Upper lobe of right lung (tissue), 1 donor: ENCODE measurements at regions not wholly inside any gene's neighbourhood (a gene's known extent, or its start where the extent isn't known, plus 50 kb on each side); places are given as distances from the start of the nearest gene placed in this dataset.

ENCODE experiments used
- ATAC-seq: fragments of 200-7000 bp; cut with Tn5 transposase; one replicate; pipeline ENCODE4 v1.9.1; 2020; ENCODE audit warnings: mild to moderate bottlenecking, moderate library complexity
- DNase-seq: peaks from one replicate; pipeline ENCODE4 v3.0.0-alpha.2; 2020
- H3K27ac ChIP-seq: fragments of 200-600 bp; one replicate; pipeline ENCODE4 v1.8.0; 2022
- H3K27me3 ChIP-seq: fragments of 200-600 bp; one replicate; pipeline ENCODE4 v1.8.0; 2022; ENCODE audit warnings: mild to moderate bottlenecking
- H3K36me3 ChIP-seq: fragments of 200-600 bp; one replicate; pipeline ENCODE4 v1.8.0; 2022
- H3K4me1 ChIP-seq: fragments of 200-600 bp; one replicate; pipeline ENCODE4 v1.8.0; 2022
- H3K4me3 ChIP-seq: fragments of 200-600 bp; one replicate; pipeline ENCODE4 v1.8.0; 2022; ENCODE audit warnings: mild to moderate bottlenecking
- H3K9me3 ChIP-seq: fragments of 200-600 bp; one replicate; pipeline ENCODE4 v1.8.0; 2022
- intact Hi-C: fragments of 100-400 bp; cut with DNase I; formaldehyde crosslinking; loops from one replicate; pipeline ENCODE4 v1.11.0; 2022
- TF ChIP-seq, protein P1 (sequence below): fragments of 200-600 bp; IDR thresholded peaks from one replicate; pipeline ENCODE4 v1.8.0; 2022; ENCODE audit warnings: antibody characterized with exemption
- donor health status: DM: no; HTN: yes; CAD: no; lungs with severe emphysema.

DNA sequence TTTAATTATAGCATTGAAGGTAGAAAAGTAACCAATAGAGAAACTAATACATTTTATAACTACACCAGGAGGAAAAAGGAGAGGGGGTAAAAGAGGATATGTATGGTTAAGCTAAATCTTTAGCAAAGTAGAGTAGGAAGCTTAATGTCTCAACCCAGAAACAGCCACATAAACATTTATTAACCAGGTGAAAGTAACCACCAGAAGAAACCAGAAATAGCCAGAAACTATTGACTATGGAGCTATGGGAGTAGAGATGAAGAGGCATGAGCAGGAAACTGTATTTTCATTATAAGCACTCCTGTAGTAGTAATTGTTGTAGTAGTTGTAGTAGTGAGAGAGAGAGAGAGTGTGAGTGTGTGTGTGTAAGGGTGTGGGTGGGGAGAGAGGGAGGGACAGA is 617.5 kb upstream of the CHAC2 start:
- DNase-seq (no peak), ATAC-seq (no peak)
- intact Hi-C loops: no loop called here
- Histone ChIP-seq H3K36me3 (no peaks in the 10 kb centered on the region), H3K4me3 (no peak overlapping the region), H3K9me3 (no peaks in the 10 kb centered on the region), H3K4me1 (no peaks in the 10 kb centered on the region), H3K27ac (no peak overlapping the region), H3K27me3 (no peaks in the 10 kb centered on the region)
- TF ChIP-seq, protein P1, sequence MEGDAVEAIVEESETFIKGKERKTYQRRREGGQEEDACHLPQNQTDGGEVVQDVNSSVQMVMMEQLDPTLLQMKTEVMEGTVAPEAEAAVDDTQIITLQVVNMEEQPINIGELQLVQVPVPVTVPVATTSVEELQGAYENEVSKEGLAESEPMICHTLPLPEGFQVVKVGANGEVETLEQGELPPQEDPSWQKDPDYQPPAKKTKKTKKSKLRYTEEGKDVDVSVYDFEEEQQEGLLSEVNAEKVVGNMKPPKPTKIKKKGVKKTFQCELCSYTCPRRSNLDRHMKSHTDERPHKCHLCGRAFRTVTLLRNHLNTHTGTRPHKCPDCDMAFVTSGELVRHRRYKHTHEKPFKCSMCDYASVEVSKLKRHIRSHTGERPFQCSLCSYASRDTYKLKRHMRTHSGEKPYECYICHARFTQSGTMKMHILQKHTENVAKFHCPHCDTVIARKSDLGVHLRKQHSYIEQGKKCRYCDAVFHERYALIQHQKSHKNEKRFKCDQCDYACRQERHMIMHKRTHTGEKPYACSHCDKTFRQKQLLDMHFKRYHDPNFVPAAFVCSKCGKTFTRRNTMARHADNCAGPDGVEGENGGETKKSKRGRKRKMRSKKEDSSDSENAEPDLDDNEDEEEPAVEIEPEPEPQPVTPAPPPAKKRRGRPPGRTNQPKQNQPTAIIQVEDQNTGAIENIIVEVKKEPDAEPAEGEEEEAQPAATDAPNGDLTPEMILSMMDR: no peak

GRCh38 chr2:53148221-53148620 is 619.4 kb upstream of the CHAC2 start:
- no peaks in the 10 kb centered on the region for H3K4me1 ChIP-seq
- intact Hi-C loops: no loop called here
- TF ChIP-seq, protein P1: no peak
- ATAC-seq (no peak), DNase-seq (no peak)
- H3K27me3 ChIP-seq: no peaks in the 10 kb centered on the region
- no peaks in the 10 kb centered on the region for H3K36me3 ChIP-seq
- no peak overlapping the region for H3K27ac ChIP-seq
- no peaks in the 10 kb centered on the region for H3K9me3 ChIP-seq
- H3K4me3 ChIP-seq: no peak overlapping the region

DNA sequence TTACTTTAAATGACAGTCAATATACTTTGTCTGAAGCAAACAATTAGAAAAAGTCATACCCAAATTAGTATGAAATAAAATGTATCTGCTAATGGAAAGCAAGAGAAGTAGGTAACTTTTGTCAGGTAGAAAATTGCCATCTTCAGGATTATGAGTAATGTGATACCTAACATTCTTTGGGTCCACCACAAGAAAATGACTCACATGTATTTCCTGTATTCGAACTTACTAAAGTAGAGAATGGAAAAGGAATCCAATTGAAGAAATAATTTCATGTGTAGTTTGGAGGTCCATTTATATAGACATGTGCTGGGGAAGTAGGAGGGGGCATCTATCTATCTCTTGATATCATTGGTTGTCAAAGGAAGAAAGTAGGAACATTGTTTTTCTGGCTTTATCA is 636.2 kb upstream of the CHAC2 start:
- TF ChIP-seq, protein P1: no peak
- no peaks in the 10 kb centered on the region for H3K36me3 ChIP-seq
- ATAC-seq: no peak
- intact Hi-C loops: no loop called here
- no peak for DNase-seq
- H3K27ac ChIP-seq: no peak overlapping the region
- peaks cover 4% of the 10 kb centered on the region for H3K4me1 ChIP-seq
- H3K9me3 ChIP-seq: no peaks in the 10 kb centered on the region
- H3K4me3 ChIP-seq: no peak overlapping the region
- no peaks in the 10 kb centered on the region for H3K27me3 ChIP-seq

DNA sequence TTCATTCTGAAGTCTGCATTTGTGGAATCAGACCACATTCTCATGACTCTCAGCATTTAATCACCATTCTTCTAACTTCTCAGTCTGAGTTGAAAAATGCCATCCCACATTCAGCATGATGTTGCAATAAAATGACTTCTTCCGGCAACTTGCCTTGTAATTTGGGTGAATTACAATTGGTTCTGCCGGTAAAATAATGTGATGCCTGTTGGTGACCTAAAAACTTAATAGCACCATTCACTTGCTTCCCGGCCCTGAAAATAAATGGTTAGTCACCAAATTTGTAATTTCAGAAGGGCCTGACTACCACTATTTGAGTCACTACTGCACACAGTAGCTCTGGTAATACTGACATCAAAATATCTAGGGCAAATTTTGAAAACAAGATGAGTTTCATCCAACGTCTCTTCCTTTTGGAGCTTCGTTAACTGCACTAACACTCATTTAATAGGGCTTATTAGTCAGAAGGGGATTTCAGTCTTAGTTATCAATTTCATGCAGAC is 637.1 kb upstream of the CHAC2 start:
- intact Hi-C loops: no loop called here
- ATAC-seq: no peak

GRCh38 chr2:53129851-53130250 is 637.8 kb upstream of the CHAC2 start:
- DNase-seq (no peak), ATAC-seq (no peak)
- Histone ChIP-seq H3K4me3 (no peak overlapping the region), H3K4me1 (peaks cover 4% of the 10 kb centered on the region), H3K27me3 (no peaks in the 10 kb centered on the region), H3K9me3 (no peaks in the 10 kb centered on the region), H3K36me3 (no peaks in the 10 kb centered on the region), H3K27ac (no peak overlapping the region)
- intact Hi-C loops: no loop called here
- TF ChIP-seq, protein P1: no peak

More for the DNA sequence above, 637.1 kb upstream of the CHAC2 start:
- no peak for DNase-seq
- H3K4me3 ChIP-seq: no peak overlapping the region
- H3K36me3 ChIP-seq: no peaks in the 10 kb centered on the region
- peaks cover 4% of the 10 kb centered on the region for H3K4me1 ChIP-seq
- no peaks in the 10 kb centered on the region for H3K9me3 ChIP-seq
- no peaks in the 10 kb centered on the region for H3K27me3 ChIP-seq
- H3K27ac ChIP-seq: no peak overlapping the region
- TF ChIP-seq, protein P1: no peak

DNA sequence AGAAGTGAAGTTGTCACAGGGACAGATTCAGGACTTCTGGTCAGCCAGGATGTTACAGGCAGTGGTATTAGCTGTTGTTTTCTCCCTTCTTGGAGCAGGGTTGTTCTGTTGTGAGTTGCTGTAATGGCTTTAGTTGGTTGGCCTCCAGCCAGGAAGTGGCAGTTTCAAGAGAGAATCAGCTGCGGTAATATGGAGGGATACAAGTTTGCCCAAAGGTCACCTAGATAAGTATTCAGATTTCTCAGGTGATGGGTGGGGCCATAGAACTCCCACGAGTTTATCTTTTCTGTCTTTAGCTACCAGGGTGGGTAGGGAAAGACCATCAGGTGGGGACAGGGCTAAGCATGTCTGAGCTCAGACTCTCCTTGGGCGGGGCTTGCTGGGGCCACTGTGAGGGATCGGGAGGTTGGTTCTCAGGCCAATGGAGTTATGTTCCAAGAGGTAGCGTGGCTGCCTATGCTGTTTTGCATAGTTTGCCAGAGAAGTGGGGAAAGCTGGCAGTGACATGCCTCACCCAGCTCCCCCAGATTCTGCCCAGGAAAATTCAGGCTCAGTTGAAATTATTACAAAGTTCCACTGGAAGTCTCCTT is 640.4 kb upstream of the CHAC2 start:
- Histone ChIP-seq H3K36me3 (no peaks in the 10 kb centered on the region), H3K27me3 (no peaks in the 10 kb centered on the region), H3K27ac (no peak overlapping the region), H3K4me1 (peaks cover 4% of the 10 kb centered on the region), H3K9me3 (no peaks in the 10 kb centered on the region), H3K4me3 (no peak overlapping the region)
- DNase-seq (no peak), ATAC-seq (no peak)
- intact Hi-C loops: no loop called here
- TF ChIP-seq, protein P1: no peak
